Cardiac fibroblast (primary cell): ENCODE measurements at regions not wholly inside any gene's neighbourhood (a gene's known extent, or its start where the extent isn't known, plus 50 kb on each side); places are given as distances from the start of the nearest gene placed in this dataset.
"Not testable (repeated sequence)": the region's sequence is repeated elsewhere in the genome, so short reads cannot be mapped to it uniquely, and the experiment has no call there.

Source experiments
- DNase-seq, 2 donors: peaks; one replicate each; pipeline versions ENCODE4 v3.0.0 to v3.0.0-alpha.2; 2010; ENCODE audit warnings: low read depth in 2 of 2
- H3K4me3 ChIP-seq, 2 donors: replicated peaks in 1 of 2; 1 replicate in 1 of 2; 2 replicates in 1 of 2; pipeline ENCODE4 v1.5.1; 2011; ENCODE audit warnings: low read depth in 2 of 2, low read length in 2 of 2, mild to moderate bottlenecking in 2 of 2, moderate library complexity in 1 of 2
- CTCF ChIP-seq: IDR thresholded peaks from one replicate; pipeline ENCODE4 v1.5.1; 2011; ENCODE audit warnings: low read depth, mild to moderate bottlenecking, low read length, inconsistent platforms

DNA sequence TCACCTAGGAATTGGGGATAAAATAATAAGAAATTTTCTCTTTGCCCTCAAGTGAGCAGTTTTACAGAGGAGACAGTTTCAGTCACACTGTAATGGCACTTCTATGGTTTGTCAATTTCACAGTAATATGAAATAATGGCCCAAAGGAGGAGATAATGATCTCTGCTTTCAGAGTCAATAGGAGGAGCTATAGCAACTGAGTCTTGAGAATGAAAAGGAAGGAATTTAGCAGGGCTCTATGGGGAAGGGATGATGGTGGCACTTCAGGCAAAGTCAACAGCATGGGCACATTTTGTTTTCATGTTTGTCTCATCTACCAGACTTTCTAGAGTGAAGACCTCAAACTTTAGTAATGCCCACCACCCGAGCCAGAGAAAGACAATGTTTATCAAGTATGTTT lies 138.3 kb upstream of the HMGN3 start:
- TF ChIP-seq CTCF = no peak
- no peak overlapping the region for H3K4me3 ChIP-seq
- no peak for DNase-seq

DNA sequence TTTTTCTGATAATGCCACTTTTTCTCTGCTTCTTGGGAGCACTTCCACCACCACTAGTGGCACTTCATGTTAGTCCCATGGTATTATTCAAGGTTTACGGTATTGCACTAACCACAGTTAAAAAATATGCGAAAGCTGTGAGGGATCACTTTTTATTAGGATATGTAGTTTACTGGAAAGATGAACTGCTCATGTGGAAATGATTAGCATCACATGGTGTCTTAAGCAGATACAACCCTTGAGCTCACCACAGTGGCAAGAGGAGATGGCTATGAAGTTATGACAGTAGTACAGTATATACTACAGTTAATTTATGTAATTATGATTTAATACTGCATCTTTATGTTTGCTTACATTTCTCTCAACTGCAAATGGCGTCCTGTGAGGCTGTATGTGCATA lies 134.5 kb upstream of the HMGN3 start:
- DNase-seq = no peak
- H3K4me3 ChIP-seq = no peak overlapping the region
- no peak for TF ChIP-seq CTCF

GRCh38 chr6:79363441-79363840 lies 129.0 kb upstream of the HMGN3 start:
- not testable (repeated sequence) for H3K4me3 ChIP-seq

DNA sequence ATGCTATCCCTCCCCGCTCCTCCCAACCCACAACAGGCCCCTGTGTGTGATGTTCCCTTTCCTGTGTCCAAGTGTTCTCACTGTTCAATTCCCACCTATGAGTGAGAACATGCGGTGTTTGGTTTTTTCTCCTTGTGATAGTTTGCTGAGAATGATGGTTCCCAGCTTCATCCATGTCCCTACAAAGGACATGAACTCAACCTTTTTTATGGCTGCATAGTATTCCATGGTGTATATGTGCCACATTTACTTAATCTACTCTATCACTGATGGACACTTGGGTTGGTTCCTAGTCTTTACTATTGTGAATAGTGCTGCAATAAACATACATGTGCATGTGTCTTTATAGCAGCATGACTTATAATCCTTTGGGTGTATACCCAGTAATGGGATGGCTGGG lies 126.6 kb upstream of the HMGN3 start:
- not testable (repeated sequence) for DNase-seq, H3K4me3 ChIP-seq

More at GRCh38 chr6:79363441-79363840, 129.0 kb upstream of the HMGN3 start:
- not testable (repeated sequence) for DNase-seq

DNA sequence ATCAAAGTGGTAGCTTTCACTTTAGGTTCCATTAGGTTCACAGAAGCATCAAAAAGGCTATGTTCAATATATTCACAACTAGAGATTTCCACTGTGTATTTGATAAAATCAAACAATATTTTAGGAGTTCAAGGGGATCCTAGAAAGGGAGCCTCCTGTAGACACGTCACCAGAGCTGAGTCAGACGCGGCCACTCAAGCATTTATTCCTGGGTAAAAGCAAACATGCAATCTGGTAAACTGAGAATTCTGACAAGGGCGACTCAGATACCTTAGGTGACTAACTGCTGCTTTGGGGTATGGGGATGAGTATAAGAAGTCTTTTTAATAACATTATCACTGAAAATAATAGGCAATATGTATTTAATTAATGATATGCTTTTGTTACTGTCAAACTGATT lies 118.7 kb upstream of the HMGN3 start:
- TF ChIP-seq CTCF = no peak
- peak in 1 of 2 donors; percentile 28 for DNase-seq
- H3K4me3 ChIP-seq = no peak overlapping the region

DNA sequence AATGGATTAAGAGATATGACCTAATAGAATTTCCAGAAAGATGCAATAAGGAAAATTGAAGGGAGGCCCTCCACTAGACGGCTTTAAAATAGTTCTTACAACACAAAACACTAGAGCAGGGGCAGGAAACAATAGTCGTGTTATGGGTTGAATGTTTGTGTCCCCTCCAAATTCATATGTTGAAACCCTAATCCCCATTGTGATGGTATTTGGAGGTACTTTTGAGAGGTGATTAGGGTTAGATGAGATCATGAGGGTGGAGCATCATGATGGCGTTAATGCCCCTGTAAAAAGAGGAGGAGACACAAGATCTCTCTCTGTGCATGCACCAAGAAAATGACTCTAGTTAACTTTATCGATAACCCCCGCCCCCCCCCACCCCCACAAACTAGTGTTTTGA lies 104.0 kb upstream of the HMGN3 start:
- no peak for TF ChIP-seq CTCF
- no peak overlapping the region for H3K4me3 ChIP-seq
- no peak for DNase-seq

DNA sequence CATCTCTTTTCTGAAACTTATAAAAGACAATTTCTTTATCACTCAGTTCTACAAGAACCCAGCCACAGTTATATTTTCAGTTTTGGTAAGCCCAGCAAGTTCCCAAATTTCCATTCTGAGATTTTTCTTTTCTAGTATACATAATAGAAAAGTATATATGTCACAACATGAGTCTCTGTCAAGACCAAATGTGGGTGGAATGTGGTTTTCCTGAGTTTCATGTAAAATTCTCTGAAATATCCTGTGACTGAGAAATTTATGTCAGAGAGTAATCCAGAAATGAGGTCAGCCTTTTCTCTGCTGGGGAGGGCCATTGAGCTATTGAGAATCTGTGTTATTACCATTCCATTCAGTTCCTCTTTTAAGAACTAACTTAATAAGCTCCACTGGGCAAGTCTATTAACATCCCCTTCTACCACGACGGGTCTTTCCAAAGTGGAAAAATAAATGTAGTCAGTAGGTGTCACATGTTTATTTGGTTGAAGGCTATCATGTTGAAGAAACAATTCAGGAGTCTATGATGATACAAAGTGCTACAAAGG lies 100.7 kb upstream of the HMGN3 start:
- no peak overlapping the region for H3K4me3 ChIP-seq
- TF ChIP-seq CTCF = no peak
- peak; percentile 2 to 19 for DNase-seq

- no peak for TF ChIP-seq CTCF
- DNase-seq = peak; percentile 2 to 22
- H3K4me3 ChIP-seq = no peak overlapping the region
These were observed 100.2 kb upstream of the HMGN3 start for GRCh38 chr6:79334674-79335073.
